Stimulated activated CD8-positive, alpha-beta memory T cell treated with anti-CD3 and anti-CD28 coated beads, Interleukin-15, amount 100 ng/mL, for 1 hour (primary cell): ENCODE measurements at regions not wholly inside any gene's neighbourhood (a gene's known extent, or its start where the extent isn't known, plus 50 kb on each side); places are given as distances from the start of the nearest gene placed in this dataset.
"Not testable (repeated sequence)": the region's sequence is repeated elsewhere in the genome, so short reads cannot be mapped to it uniquely, and the experiment has no call there.

Experiments used
- DNase-seq: peaks from one replicate; pipeline ENCODE4 v3.0.0-alpha.2; 2020; ENCODE audit warnings: low read depth

GRCh38 chr6:170147832-170148708 lies 142.8 kb downstream of the DLL1 start:
- DNase-seq, result peak; percentile 20

GRCh38 chr6:170147056-170147787 lies 143.7 kb downstream of the DLL1 start:
- DNase-seq, result no peak

- no peak for DNase-seq
Measured at GRCh38 chr6:170146640-170147039, 144.2 kb downstream of the DLL1 start.

- not testable (repeated sequence) for DNase-seq
Measured at GRCh38 chr6:170146131-170146530, 144.7 kb downstream of the DLL1 start.

GRCh38 chr6:170145716-170146115 lies 145.2 kb downstream of the DLL1 start:
- DNase-seq, result not testable (repeated sequence)

GRCh38 chr6:170145272-170145592 lies 145.6 kb downstream of the DLL1 start:
- DNase-seq, result no peak

GRCh38 chr6:170144571-170145271 lies 146.2 kb downstream of the DLL1 start:
- DNase-seq, result no peak

GRCh38 chr6:170143401-170144150 lies 147.3 kb downstream of the DLL1 start:
- DNase-seq, result no peak

- DNase-seq, result no peak
Measured at GRCh38 chr6:170142559-170142958, 148.3 kb downstream of the DLL1 start.

- DNase-seq, result not testable (repeated sequence)
Measured at GRCh38 chr6:170141061-170141460, 149.8 kb downstream of the DLL1 start.

- DNase-seq, result no peak
Measured at GRCh38 chr6:170140129-170140528, 150.7 kb downstream of the DLL1 start.

- no peak for DNase-seq
Measured at GRCh38 chr6:170139531-170139930, 151.3 kb downstream of the DLL1 start.

- not testable (repeated sequence) for DNase-seq
Measured at GRCh38 chr6:170139046-170139445, 151.8 kb downstream of the DLL1 start.

GRCh38 chr6:170137911-170138910 lies 152.7 kb downstream of the DLL1 start:
- no peak for DNase-seq

- no peak for DNase-seq
Measured at GRCh38 chr6:170137176-170137891, 153.5 kb downstream of the DLL1 start.

- DNase-seq, result no peak
Measured at GRCh38 chr6:170136541-170137175, 154.2 kb downstream of the DLL1 start.

- no peak for DNase-seq
Measured at GRCh38 chr6:170135821-170136471, 154.9 kb downstream of the DLL1 start.

GRCh38 chr6:170135461-170135820 lies 155.4 kb downstream of the DLL1 start:
- no peak for DNase-seq
